GM12878 (cell line): ENCODE measurements at regions not wholly inside any gene's neighbourhood (a gene's known extent, or its start where the extent isn't known, plus 50 kb on each side); places are given as distances from the start of the nearest gene placed in this dataset.
"Not testable (repeated sequence)": the region's sequence is repeated elsewhere in the genome, so short reads cannot be mapped to it uniquely, and the experiment has no call there.

Source experiments
- ATAC-seq: fragments of 200-7000 bp; cut with Tn5 transposase; 3 replicates; pipeline ENCODE4 v1.9.1; 2020; ENCODE audit warnings: mild to moderate bottlenecking, moderate library complexity
- BruUV-seq: library from RNA; stranded (reverse); fragments of 400-500 nt; replicated peaks from 2 replicates; lab custom pipeline; 2021; lab: Mats Ljungman, UMichigan
- CTCF ChIA-PET: fragments of 300-600 bp; sonication (Branson Sonifier 250); formaldehyde crosslinking; extraction: SDS; loops from one replicate; lab custom pipeline; 2021; ENCODE audit warnings: inconsistent platforms; lab: Yijun Ruan, JAX
- POLR2A ChIA-PET: fragments of 350-600 bp; formaldehyde crosslinking; extraction: SDS; loops from one replicate; lab custom pipeline; 2021; ENCODE audit warnings: inconsistent platforms; lab: Charles Lee
- RAD21 ChIA-PET: fragments of 300-600 bp; sonication (Branson Sonifier 250); formaldehyde crosslinking; loops from one replicate; lab custom pipeline; 2023; ENCODE audit warnings: antibody characterized with exemption; ENCODE audit not compliant: unreplicated experiment; lab: Charles Lee
- SMC1A ChIA-PET: fragments of 300-600 bp; sonication (Branson Sonifier 250); formaldehyde crosslinking; loops from one replicate; lab custom pipeline; 2023; ENCODE audit not compliant: unreplicated experiment, uncharacterized antibody; lab: Charles Lee
- DNase-seq: peaks from one replicate; pipeline ENCODE4 v3.0.0-alpha.2; 2011; ENCODE audit warnings: low read depth, low spot score
- FAIRE-seq: peaks from 3 replicates; lab custom pipeline; 2011; peaks lifted over from hg19 to GRCh38; lab: Jason Lieb, UNC
- H2AFZ ChIP-seq: 2 replicates; pipeline ENCODE4 v1.6.0; 2011; ENCODE audit warnings: low read depth, low read length, control low read depth; ENCODE audit not compliant: control insufficient read depth
- H3K27ac ChIP-seq: 2 replicates; pipeline ENCODE4 v1.5.1; 2011; ENCODE audit warnings: control low read depth; ENCODE audit not compliant: control insufficient read depth, insufficient read depth
- H3K27me3 ChIP-seq, 2 experiments: replicated peaks in 1 of 2; 2 replicates each; pipeline versions ENCODE4 v1.6.0 to v1.6.1; 2011; ENCODE audit warnings: low read length in 1 of 2; ENCODE audit not compliant: control insufficient read depth in 2 of 2, insufficient read depth in 2 of 2
- H3K36me3 ChIP-seq, 2 experiments: 2 replicates each; pipeline ENCODE4 v1.5.1; 2011; ENCODE audit warnings: low read length in 1 of 2; ENCODE audit not compliant: control insufficient read depth in 2 of 2, insufficient read depth in 2 of 2
- H3K4me1 ChIP-seq: 2 replicates; pipeline ENCODE4 v1.6.1; 2011; ENCODE audit warnings: mild to moderate bottlenecking, low read length, moderate library complexity, mixed read lengths; ENCODE audit not compliant: control insufficient read depth, insufficient read depth
- H3K4me2 ChIP-seq: 2 replicates; pipeline ENCODE4 v1.6.0; 2011; ENCODE audit warnings: control low read depth; ENCODE audit not compliant: control insufficient read depth, insufficient read depth
- H3K4me3 ChIP-seq: fragments of 200-600 bp; sonication (generic); 2 replicates; pipeline ENCODE4 v1.5.1; 2016
- H3K79me2 ChIP-seq: 2 replicates; pipeline ENCODE4 v1.6.0; 2011; ENCODE audit warnings: low read length; ENCODE audit not compliant: control insufficient read depth, insufficient read depth
- H3K9ac ChIP-seq: 2 replicates; pipeline ENCODE4 v1.8.0; 2011; ENCODE audit warnings: low read length, control low read depth, mixed read lengths; ENCODE audit not compliant: control insufficient read depth, insufficient read depth
- H3K9me3 ChIP-seq: replicated peaks from 3 replicates; pipeline ENCODE4 v1.5.1; 2011; ENCODE audit warnings: mild to moderate bottlenecking, low read length; ENCODE audit not compliant: control insufficient read depth, insufficient read depth
- H4K20me1 ChIP-seq: 2 replicates; pipeline ENCODE4 v1.6.0; 2011; ENCODE audit not compliant: control insufficient read depth, insufficient read depth
- MXI1 ChIP-seq: fragments of 150-350 bp; IDR thresholded peaks from 2 replicates; pipeline ENCODE4 v1.6.1; 2011; ENCODE audit warnings: low read depth, mild to moderate bottlenecking, inconsistent platforms, low read length, improper control_type of control experiment
- SKIL ChIP-seq: fragments of 450-650 bp; IDR thresholded peaks from 2 replicates; pipeline ENCODE4 v1.6.1; 2017; ENCODE audit warnings: mild to moderate bottlenecking, low read depth, inconsistent platforms; ENCODE audit not compliant: poor library complexity, severe bottlenecking
- WGBS: methylation state at CpG from one replicate; pipeline ENCODE4 v1.1.6; 2016; ENCODE audit warnings: low lambda C conversion rate; ENCODE audit not compliant: insufficient replicate concordance, insufficient coverage; ENCODE audit errors: missing lambda C conversion rate; 5-methylcytosine and 5-hydroxymethylcytosine counted together
- in situ Hi-C: fragments of 300-500 bp; cut with MboI; formaldehyde crosslinking; loops from 9 replicates; pipeline ENCODE4 v1.14.3; 2018; ENCODE audit warnings: mixed read lengths
- intact Hi-C: fragments of 100-400 bp; cut with micrococcal nuclease; formaldehyde crosslinking; loops from one replicate; pipeline ENCODE4 v1.14.2; 2022; ENCODE audit not compliant: unreplicated experiment

DNA sequence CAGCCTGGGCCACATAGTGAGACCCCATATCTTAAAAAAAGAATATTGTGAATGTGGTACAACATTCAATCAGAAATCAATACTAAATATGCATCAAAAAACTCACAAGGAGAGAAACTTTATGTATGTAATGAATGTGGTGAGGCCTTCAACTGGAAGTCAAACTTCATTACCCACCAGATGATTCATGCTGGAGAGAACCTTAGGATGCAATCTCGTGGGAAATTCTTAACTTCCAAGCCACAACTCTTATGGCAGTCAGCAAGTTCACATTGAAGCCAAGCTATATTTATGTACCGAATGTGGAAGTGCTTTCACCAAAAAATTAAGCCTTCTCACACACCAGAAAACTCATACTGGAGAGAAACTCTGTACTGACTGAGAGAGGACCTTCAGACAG is 84.5 kb upstream of the UXT start:
- intact Hi-C loops (no loop called here), in situ Hi-C loops (no loop called here)
- 35% methylated on average over 2 of the region's 2 CpGs for WGBS
- TF ChIP-seq SKIL = no peak
- TF ChIP-seq MXI1 = no peak
- Histone ChIP-seq H3K4me1 (no peaks in the 10 kb centered on the region), H3K4me2 (no peak overlapping the region), H3K36me3 (no peaks in the 10 kb centered on the region), H2AFZ (no peak overlapping the region), H3K27me3 (no peaks in the 10 kb centered on the region), H3K79me2 (no peaks in the 10 kb centered on the region), H3K9ac (no peak overlapping the region), H3K27ac (no peak overlapping the region), H3K9me3 (no peaks in the 10 kb centered on the region), H4K20me1 (no peaks in the 10 kb centered on the region), H3K4me3 (no peak overlapping the region)
- no peak for DNase-seq
- no peak for ATAC-seq
- ChIA-PET CTCF (no interaction called here), SMC1A (no interaction called here), RAD21 (no interaction called here), POLR2A (no interaction called here)
- no TSS peak for BruUV-seq
- FAIRE-seq = no peak

DNA sequence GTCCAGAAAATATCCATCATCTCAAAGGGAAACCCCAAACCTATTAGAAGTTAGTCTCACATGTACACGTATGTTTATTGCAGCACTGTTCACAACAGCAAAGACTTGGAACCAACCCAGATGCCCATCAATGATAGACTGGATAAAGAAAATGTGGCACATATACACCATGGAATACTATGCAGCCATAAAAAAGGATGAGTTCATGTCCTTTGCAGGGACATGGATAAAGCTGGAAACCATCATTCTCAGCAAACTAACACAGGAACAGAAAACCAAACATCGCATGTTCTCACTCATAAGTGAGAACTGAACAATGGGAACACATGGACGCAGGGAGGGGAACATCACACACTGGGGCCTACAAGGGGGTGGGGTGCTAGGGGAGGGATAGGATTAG is 79.9 kb upstream of the UXT start:
- BruUV-seq, H3K36me3 ChIP-seq, DNase-seq, H3K4me2 ChIP-seq, FAIRE-seq, H3K79me2 ChIP-seq, RAD21 ChIA-PET, H3K4me3 ChIP-seq, H2AFZ ChIP-seq, H4K20me1 ChIP-seq, H3K9ac ChIP-seq, SMC1A ChIA-PET, ATAC-seq, H3K9me3 ChIP-seq, H3K27me3 ChIP-seq, intact Hi-C loops, H3K4me1 ChIP-seq, CTCF ChIA-PET, in situ Hi-C loops, H3K27ac ChIP-seq, POLR2A ChIA-PET: not testable (repeated sequence)
- 80% methylated on average over 3 of the region's 3 CpGs for WGBS
